ENCODE measurements at regions not wholly inside any gene's neighbourhood (a gene's known extent, or its start where the extent isn't known, plus 50 kb on each side); places are given as distances from the start of the nearest gene placed in this dataset.

DNA sequence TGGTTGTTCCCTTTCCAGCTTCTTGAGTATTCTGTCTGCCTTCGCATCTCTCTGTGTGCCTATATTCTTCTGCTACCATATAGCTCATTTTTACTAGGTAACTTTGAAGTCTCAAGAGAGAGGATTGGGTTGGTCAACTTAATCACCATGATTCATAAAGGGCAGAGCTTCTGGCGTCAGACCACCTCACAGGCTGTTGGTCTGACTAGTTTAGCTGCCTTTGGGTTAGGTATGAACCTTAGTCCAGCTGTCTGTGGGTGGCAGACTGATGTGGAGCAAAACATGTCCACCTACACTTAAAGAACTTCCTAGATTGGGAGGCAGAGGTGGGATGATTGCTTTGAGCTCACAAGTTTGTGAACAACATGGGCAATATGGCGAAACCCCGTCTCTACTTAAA lies 192.2 kb upstream of the SGK1 start:
- no peak for DNase-seq (ENCODE audit: low read depth in 1 of 2, low spot score in 1 of 2)

- DNase-seq (ENCODE audit: low read depth in 1 of 2, low spot score in 1 of 2) = no peak
These were observed 191.1 kb upstream of the SGK1 start for GRCh38 chr6:134508862-134509498.

DNA sequence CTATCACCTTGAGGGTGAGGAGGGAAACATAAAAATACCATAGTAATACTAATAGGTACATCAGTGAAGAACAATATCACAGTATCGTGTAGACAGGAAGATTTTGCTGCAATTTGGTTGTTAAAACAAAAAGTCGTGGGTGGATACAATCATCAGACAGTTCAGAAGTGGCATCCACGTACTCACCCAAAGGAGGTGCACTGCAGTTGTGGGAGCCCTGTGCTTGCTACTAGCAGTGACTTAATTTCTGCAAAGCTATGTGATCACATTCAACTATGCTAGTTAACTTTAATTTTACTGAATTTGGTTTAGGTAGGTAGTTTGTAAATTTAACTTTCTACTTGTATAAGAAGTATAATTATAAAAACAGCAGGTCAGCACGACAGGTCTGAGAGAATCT lies 188.2 kb upstream of the SGK1 start:
- no peak for DNase-seq (ENCODE audit: low read depth in 1 of 2, low spot score in 1 of 2)

- no peak for DNase-seq (ENCODE audit: low read depth in 1 of 2, low spot score in 1 of 2)
These were observed 185.8 kb upstream of the SGK1 start for GRCh38 chr6:134503585-134504281.

- no peak for DNase-seq (ENCODE audit: low read depth in 1 of 2, low spot score in 1 of 2)
These were observed 185.0 kb upstream of the SGK1 start for GRCh38 chr6:134502614-134503549.

- DNase-seq (ENCODE audit: low read depth in 1 of 2, low spot score in 1 of 2) = no peak
These were observed 178.0 kb upstream of the SGK1 start for GRCh38 chr6:134495890-134496248.

DNA sequence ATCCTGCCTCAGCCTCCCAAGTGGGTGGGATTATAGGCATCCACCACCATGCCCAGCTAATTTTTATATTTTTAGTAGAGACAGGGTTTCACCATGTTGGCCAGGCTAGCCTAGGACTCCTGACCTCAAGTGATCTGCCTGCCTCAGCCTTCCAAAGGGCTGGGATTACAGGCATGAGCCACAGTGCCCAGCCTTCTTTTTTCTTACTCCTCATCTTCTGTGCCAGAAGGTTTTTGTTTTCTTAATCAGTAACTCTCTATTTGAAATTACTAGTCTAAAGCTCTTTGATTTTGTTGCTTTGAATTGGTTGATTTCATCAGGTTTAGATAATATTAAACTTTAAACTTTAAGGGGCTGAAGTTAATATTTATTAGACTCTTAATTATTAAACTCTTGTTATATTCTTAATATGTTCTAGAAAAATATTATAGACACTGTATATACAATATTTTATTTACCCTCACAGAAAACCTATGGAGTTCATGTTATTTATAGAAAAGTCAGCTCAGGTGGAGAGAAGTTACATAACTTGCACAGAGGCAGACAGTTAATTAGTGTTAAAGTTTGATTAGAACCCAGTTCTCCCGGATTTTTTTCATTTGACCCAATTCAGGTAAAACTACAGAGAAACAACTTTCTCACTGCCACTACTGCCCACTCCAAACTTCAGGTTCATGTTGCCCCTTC lies 177.4 kb upstream of the SGK1 start:
- DNase-seq (ENCODE audit: low read depth in 1 of 2, low spot score in 1 of 2) = no peak

DNA sequence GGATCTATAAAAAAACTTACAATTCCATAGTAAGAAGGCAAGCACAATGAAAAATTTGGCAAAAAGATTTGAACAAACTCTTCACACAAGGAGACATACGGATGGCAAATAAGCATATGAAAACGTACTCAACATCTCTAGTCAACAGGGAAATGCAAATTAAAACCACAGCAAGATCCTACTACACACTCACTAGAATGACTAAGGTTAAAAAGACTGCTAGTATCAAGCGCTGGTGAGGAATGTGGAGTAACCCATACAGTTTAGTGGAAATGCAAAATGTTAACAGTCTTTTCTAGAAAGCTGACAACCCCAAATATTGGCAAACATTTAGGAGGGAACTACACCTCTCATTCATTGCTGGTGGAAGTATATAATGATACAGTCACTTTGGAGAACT lies 175.9 kb upstream of the SGK1 start:
- DNase-seq (ENCODE audit: low read depth in 1 of 2, low spot score in 1 of 2) = no peak

DNA sequence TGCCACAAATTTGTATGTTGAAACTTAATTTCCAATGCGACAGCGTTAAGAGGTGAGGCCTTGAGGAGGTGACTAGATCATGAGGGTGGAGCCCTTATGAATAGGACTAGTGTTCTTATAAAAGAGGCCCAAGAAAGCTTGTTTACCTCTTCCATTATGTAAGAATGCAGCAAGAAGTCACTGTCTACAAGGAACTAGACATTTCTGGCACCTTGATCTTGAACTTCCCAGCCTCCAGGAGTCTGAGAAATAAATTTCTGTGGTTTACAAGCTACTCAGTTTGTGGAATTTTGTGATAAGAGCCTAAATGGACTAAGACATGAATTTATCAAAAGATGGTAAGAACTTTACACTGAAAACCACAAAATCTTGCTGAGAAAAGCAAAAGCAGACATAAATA lies 173.6 kb upstream of the SGK1 start:
- DNase-seq (ENCODE audit: low read depth in 1 of 2, low spot score in 1 of 2) = no peak

- DNase-seq (ENCODE audit: low read depth in 1 of 2, low spot score in 1 of 2) = no peak
These were observed 164.8 kb upstream of the SGK1 start for GRCh38 chr6:134482593-134483270.

GRCh38 chr6:134481966-134482365 lies 164.1 kb upstream of the SGK1 start:
- DNase-seq (ENCODE audit: low read depth in 1 of 2, low spot score in 1 of 2) = no peak

DNA sequence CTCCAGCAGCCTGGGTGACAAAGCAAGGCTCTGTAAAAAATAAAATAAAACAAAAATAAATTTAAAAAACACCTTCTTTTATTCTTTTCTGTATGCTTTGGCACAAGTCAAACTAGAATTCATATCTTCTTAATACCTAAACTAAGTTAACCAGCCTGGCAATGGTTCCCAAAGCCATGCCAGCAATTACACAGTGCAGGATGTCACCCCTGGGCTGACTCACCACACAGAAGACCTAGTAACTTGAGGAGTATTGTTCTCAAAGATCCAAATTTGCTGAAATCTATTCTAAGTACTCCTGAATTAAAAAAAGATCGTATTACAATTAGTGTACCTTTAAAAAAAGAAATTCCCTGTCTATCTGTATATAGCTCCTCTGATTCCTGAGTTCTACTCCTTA lies 162.7 kb upstream of the SGK1 start:
- no peak for DNase-seq (ENCODE audit: low read depth in 1 of 2, low spot score in 1 of 2)

GRCh38 chr6:134478764-134479399 lies 161.0 kb upstream of the SGK1 start:
- DNase-seq (ENCODE audit: low read depth in 1 of 2, low spot score in 1 of 2) = no peak

DNA sequence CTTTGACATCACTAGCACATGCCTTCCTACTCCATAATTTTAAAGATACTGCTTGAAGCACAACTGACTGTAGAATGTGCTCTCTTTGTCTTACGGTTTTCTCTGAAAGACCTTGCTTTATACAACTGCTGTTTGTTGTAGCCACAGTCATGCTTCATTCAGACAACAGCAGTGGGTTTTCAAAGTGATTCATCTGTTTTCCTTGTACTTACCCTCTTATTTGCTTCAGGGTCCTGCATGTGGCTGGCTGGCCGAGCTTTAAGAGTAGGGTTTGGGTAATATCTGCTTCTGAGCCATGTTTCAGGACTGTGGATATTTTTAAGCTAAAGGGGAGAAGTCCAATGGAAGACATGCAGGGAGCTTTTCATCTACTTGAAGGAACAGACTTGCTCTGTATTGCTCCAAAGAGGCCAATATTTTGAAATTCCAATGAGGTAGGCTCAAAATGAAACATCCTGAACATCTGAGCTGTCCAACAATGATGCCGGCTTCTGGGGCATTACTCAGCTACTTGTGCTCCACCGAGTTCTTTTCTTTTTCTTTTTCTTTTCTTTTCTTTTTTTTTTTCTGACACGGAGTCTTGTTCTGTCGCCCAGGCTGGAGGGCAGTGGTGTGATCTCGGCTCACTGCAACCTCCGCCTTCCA lies 160.2 kb upstream of the SGK1 start:
- DNase-seq (ENCODE audit: low read depth in 1 of 2, low spot score in 1 of 2) = no peak

GRCh38 chr6:134474955-134475354 lies 157.0 kb upstream of the SGK1 start:
- DNase-seq (ENCODE audit: low read depth in 1 of 2, low spot score in 1 of 2) = no peak

DNA sequence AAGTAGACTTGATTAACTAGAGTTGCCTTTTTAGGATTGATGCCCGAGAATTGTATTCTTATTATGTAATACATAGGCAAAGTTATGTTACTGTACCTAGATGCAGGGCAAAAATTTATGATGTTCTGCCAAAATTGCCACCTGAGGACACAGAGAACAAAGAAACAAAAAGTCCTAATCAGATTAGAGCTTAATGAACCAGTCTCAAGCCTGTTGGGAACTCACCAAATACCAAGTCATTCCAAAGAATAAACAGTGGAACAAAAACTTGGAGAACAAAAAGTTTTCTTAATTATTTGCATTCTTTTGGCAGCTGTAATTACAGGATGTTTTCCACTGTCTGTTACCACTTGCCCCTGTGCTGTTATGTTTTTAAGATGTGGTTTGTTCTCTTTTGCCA lies 154.7 kb upstream of the SGK1 start:
- DNase-seq (ENCODE audit: low read depth in 1 of 2, low spot score in 1 of 2) = no peak

DNA sequence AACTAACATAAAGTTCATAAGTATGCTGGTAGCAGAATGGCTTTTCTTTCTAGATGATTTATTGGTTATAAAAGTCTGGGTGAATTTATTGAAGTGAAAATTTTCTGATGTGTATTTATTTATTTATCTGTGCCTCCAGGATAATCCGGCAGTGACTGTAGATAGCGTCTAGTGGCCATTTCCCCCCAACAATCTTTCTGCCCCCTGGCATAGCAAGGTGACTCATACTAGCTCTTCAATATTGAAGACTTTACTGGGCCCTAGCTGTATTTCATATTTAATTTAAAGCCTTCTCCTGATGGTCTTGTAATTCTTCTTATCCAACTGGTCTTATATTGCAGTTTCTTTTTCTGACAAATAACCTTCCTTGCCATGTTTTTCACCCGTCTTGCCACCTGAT lies 154.1 kb upstream of the SGK1 start:
- DNase-seq (ENCODE audit: low read depth in 1 of 2, low spot score in 1 of 2) = no peak

DNA sequence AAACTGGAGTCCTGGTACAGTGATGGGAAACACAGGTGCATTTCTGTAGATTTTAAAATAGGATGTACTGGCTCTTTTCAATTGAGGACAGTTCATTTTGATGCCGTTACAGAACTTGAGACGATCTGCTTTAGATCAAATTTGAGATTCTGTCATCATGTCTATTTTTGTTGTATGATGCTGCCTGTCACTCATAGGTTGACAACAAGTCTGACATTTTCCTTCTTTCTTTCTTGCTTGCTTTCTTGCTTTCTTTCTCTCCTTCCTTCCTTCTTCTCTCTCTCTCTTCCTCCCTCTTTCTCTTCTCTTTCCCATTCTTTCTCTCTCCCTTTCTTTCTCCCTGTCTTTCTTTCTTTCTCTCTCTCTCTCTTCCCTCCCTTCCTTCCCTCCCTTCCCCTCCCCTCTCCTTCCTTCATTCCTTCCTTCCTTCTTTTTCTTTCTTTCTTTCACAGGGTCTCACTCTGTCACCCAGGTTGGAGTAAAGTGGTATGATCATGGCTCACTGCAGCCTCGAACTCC lies 152.6 kb upstream of the SGK1 start:
- DNase-seq (ENCODE audit: low read depth in 1 of 2, low spot score in 1 of 2) = no peak

GRCh38 chr6:134469702-134470456 lies 152.0 kb upstream of the SGK1 start:
- DNase-seq (ENCODE audit: low read depth in 1 of 2, low spot score in 1 of 2) = no peak
